Activated effector memory CD4-positive, alpha-beta T cell treated with Interleukin-2 at 50 U/mL for 16 hours (primary cell): ENCODE measurements at regions not wholly inside any gene's neighbourhood (a gene's known extent, or its start where the extent isn't known, plus 50 kb on each side); places are given as distances from the start of the nearest gene placed in this dataset.
"Not testable (repeated sequence)": the region's sequence is repeated elsewhere in the genome, so short reads cannot be mapped to it uniquely, and the experiment has no call there.

Source experiments
- DNase-seq: peaks from one replicate; pipeline ENCODE4 v3.0.0-alpha.2; 2020

- DNase-seq = no peak
Observed at GRCh38 chr4:188578657-188579056, 439.4 kb downstream of the TRIML1 start.

GRCh38 chr4:188596021-188596420 is 456.8 kb downstream of the TRIML1 start:
- DNase-seq = no peak

GRCh38 chr4:188603646-188604045 is 464.4 kb downstream of the TRIML1 start:
- DNase-seq = no peak

- DNase-seq = no peak
Observed at GRCh38 chr4:188606635-188607034, 467.4 kb downstream of the TRIML1 start.

- no peak for DNase-seq
Observed at GRCh38 chr4:188611143-188611542, 471.9 kb downstream of the TRIML1 start.

GRCh38 chr4:188612659-188613058 is 473.4 kb downstream of the TRIML1 start:
- no peak for DNase-seq

- no peak for DNase-seq
Observed at GRCh38 chr4:188613976-188614375, 474.7 kb downstream of the TRIML1 start.

GRCh38 chr4:188619456-188620149 is 480.4 kb downstream of the TRIML1 start:
- DNase-seq = no peak

- DNase-seq = no peak
Observed at GRCh38 chr4:188620608-188621007, 481.4 kb downstream of the TRIML1 start.

GRCh38 chr4:188623314-188623854 is 484.1 kb downstream of the TRIML1 start:
- no peak for DNase-seq

- DNase-seq = no peak
Observed at GRCh38 chr4:188624370-188624769, 485.1 kb downstream of the TRIML1 start.

GRCh38 chr4:188627892-188628291 is 488.7 kb downstream of the TRIML1 start:
- no peak for DNase-seq

- DNase-seq = no peak
Observed at GRCh38 chr4:188639479-188640100, 500.3 kb downstream of the TRIML1 start.

- no peak for DNase-seq
Observed at GRCh38 chr4:188647820-188648370, 508.7 kb downstream of the TRIML1 start.

- no peak for DNase-seq
Observed at GRCh38 chr4:188649635-188650034, 510.4 kb downstream of the TRIML1 start.

- no peak for DNase-seq
Observed at GRCh38 chr4:188650516-188650915, 511.3 kb downstream of the TRIML1 start.

GRCh38 chr4:188657365-188657764 is 518.1 kb downstream of the TRIML1 start:
- DNase-seq = no peak

- no peak for DNase-seq
Observed at GRCh38 chr4:188658958-188659522, 519.8 kb downstream of the TRIML1 start.

- no peak for DNase-seq
Observed at GRCh38 chr4:188660796-188661195, 521.6 kb downstream of the TRIML1 start.

GRCh38 chr4:188661502-188661901 is 522.3 kb downstream of the TRIML1 start:
- DNase-seq = no peak

GRCh38 chr4:188663369-188663768 is 524.1 kb downstream of the TRIML1 start:
- DNase-seq = no peak

- DNase-seq = no peak
Observed at GRCh38 chr4:188665491-188666457, 526.5 kb downstream of the TRIML1 start.

- not testable (repeated sequence) for DNase-seq
Observed at GRCh38 chr4:188678691-188679090, 539.5 kb downstream of the TRIML1 start.
